ENCODE measurements at regions not wholly inside any gene's neighbourhood (a gene's known extent, or its start where the extent isn't known, plus 50 kb on each side); places are given as distances from the start of the nearest gene placed in this dataset.

DNA sequence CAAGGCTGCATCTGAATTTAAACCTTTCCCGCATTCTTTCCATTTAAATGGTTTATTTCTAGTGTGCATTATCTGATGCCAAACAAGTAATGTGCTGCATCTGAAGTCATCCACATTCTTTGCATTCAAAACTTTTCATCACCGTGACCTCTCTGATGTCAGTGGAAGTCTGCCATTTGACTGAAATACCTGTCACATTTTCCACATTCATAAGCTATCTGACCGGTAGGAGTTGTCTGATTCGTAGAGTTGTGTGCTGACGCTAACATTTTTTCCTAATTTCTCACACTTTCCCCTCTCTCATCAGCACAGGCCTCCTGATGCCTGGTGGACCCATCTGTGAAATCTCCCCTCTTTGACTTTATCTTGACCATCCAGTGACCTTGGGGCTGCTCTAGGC lies 79.9 kb upstream of the BARX2 start:
- H3K27ac ChIP-seq (ENCODE audit: low read depth, low read length) = no peak overlapping the region
- no peak for DNase-seq (ENCODE audit: low read depth, low spot score)
- POLR2A ChIA-PET = no interaction called here

DNA sequence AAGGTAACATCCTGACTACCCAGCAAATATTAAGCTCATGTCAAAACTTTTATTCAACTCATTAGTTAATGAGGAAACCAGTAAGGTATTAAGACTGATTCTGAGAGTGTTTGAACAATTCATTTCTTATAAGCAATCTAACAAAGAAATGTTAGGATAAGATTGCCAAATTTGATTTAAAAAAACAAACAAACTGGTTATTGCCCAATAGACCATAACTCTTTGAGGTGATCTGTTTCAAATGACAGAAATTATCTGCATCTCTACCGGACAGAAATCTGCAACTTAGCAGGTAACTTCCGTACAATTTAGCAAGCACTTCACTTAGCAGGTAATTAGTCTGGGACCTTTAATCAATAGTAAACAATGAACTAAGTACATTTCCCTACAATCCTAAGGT lies 82.9 kb upstream of the BARX2 start:
- Histone ChIP-seq H3K4me3 (ENCODE audit: low read depth, low read length) (no peak overlapping the region), H3K27ac (ENCODE audit: low read depth, low read length) (no peak overlapping the region), H3K27me3 (ENCODE audit: control insufficient read depth, insufficient read depth, low read length) (no peaks in the 10 kb centered on the region), H3K9me3 (ENCODE audit: control insufficient read depth, insufficient read depth, low read length) (no peaks in the 10 kb centered on the region)
- ChIA-PET POLR2A (no interaction called here), CTCF (interaction anchor here (0.6 to 1.0 kb wide), 2 partner anchors 290 to 387 kb away, joined by 3 to 6 read pairs; no protein-coding TSS in a partner anchor)
- TF ChIP-seq, protein P1, sequence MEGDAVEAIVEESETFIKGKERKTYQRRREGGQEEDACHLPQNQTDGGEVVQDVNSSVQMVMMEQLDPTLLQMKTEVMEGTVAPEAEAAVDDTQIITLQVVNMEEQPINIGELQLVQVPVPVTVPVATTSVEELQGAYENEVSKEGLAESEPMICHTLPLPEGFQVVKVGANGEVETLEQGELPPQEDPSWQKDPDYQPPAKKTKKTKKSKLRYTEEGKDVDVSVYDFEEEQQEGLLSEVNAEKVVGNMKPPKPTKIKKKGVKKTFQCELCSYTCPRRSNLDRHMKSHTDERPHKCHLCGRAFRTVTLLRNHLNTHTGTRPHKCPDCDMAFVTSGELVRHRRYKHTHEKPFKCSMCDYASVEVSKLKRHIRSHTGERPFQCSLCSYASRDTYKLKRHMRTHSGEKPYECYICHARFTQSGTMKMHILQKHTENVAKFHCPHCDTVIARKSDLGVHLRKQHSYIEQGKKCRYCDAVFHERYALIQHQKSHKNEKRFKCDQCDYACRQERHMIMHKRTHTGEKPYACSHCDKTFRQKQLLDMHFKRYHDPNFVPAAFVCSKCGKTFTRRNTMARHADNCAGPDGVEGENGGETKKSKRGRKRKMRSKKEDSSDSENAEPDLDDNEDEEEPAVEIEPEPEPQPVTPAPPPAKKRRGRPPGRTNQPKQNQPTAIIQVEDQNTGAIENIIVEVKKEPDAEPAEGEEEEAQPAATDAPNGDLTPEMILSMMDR (IDR thresholded peaks at IDR 0.05; ENCODE audit: low read depth, low read length) = no peak
- DNase-seq (ENCODE audit: low read depth, low spot score) = no peak

More for the DNA sequence above, 79.9 kb upstream of the BARX2 start:
- H3K9me3 ChIP-seq (ENCODE audit: control insufficient read depth, insufficient read depth, low read length) = no peaks in the 10 kb centered on the region
- no peak overlapping the region for H3K4me3 ChIP-seq (ENCODE audit: low read depth, low read length)
- H3K27me3 ChIP-seq (ENCODE audit: control insufficient read depth, insufficient read depth, low read length) = no peaks in the 10 kb centered on the region
- TF ChIP-seq, protein P1 (IDR thresholded peaks at IDR 0.05; ENCODE audit: low read depth, low read length) = no peak
- CTCF ChIA-PET = interaction anchor here (0.6 to 1.0 kb wide), 2 partner anchors 36 to 464 kb away, joined by 3 to 5 read pairs; no protein-coding TSS in a partner anchor

DNA sequence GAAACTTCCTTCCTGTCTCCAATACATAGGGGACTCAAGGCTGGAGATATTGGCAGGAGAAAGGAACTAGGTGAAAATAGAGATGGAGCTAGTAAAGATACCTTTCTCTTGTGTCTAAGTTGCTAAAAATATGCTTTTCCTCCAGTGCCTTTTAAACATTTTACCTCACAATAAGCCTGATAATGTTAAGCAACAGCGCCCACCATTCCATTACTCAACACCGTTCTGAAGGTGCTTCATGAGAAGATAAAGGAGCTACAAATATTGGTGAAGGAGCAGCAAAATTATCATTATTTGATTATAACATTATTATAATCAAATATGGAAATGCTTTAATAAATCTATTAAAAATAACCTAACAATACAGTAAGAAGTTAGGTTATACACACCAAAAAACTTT lies 83.6 kb upstream of the BARX2 start:
- CTCF ChIA-PET = interaction anchor here (0.6 kb wide), 1 partner anchor 289 kb away, joined by 6 read pairs; no protein-coding TSS in a partner anchor
- no peaks in the 10 kb centered on the region for H3K9me3 ChIP-seq (ENCODE audit: control insufficient read depth, insufficient read depth, low read length)
- H3K27ac ChIP-seq (ENCODE audit: low read depth, low read length) = no peak overlapping the region
- DNase-seq (ENCODE audit: low read depth, low spot score) = no peak
- H3K27me3 ChIP-seq (ENCODE audit: control insufficient read depth, insufficient read depth, low read length) = no peaks in the 10 kb centered on the region
- TF ChIP-seq, protein P1 (IDR thresholded peaks at IDR 0.05; ENCODE audit: low read depth, low read length) = no peak
- no peak overlapping the region for H3K4me3 ChIP-seq (ENCODE audit: low read depth, low read length)
- POLR2A ChIA-PET = no interaction called here

DNA sequence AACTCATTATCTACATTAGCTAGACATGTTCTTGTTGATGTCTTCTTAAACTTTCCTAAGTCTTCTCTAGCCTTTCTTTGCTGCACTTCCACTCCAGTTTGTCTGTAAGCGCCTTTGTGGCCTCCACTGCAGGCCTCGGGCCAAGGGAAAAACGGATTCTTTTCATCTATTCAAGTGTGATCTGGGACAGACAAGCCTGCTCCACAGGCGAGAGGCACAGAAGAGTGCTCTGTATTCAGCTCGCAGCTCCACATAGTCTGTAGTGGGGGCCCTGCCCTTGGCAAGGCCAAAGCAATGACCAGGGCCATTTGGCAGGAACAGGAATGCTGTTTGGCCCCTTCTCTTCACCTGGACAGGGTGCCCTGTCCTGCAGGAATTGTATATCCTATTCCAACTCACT lies 84.1 kb upstream of the BARX2 start:
- H3K9me3 ChIP-seq (ENCODE audit: control insufficient read depth, insufficient read depth, low read length) = no peaks in the 10 kb centered on the region
- no peak overlapping the region for H3K4me3 ChIP-seq (ENCODE audit: low read depth, low read length)
- ChIA-PET POLR2A (no interaction called here), CTCF (interaction anchor here (0.8 kb wide), 1 partner anchor 40 kb away, joined by 3 read pairs; no protein-coding TSS in a partner anchor)
- no peak overlapping the region for H3K27ac ChIP-seq (ENCODE audit: low read depth, low read length)
- TF ChIP-seq, protein P1 (IDR thresholded peaks at IDR 0.05; ENCODE audit: low read depth, low read length) = no peak
- no peak for DNase-seq (ENCODE audit: low read depth, low spot score)
- H3K27me3 ChIP-seq (ENCODE audit: control insufficient read depth, insufficient read depth, low read length) = no peaks in the 10 kb centered on the region

DNA sequence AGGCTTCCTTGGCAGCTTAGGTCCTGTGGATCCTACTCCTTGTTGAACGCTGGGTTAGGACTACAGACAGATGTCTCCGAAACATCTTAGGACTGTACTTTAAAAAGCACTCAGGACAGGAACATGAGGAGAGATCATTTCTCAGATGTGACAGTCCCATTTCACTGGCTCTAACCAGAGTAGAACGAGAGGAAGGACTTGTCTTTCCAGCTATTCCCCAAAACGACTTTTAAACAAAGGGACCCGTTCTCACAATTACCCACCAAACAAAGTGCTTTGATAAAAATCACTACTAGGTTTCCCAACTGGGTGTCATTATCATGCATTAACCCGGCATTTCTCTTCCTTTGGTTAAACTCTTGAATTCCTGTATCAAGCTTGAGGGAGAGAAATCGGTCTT lies 84.7 kb upstream of the BARX2 start:
- H3K27me3 ChIP-seq (ENCODE audit: control insufficient read depth, insufficient read depth, low read length) = no peaks in the 10 kb centered on the region
- H3K4me3 ChIP-seq (ENCODE audit: low read depth, low read length) = no peak overlapping the region
- CTCF ChIA-PET = interaction anchor here (0.8 kb wide), 1 partner anchor 41 kb away, joined by 3 read pairs; no protein-coding TSS in a partner anchor
- TF ChIP-seq, protein P1 (IDR thresholded peaks at IDR 0.05; ENCODE audit: low read depth, low read length) = no peak
- POLR2A ChIA-PET = no interaction called here
- no peaks in the 10 kb centered on the region for H3K9me3 ChIP-seq (ENCODE audit: control insufficient read depth, insufficient read depth, low read length)
- DNase-seq (ENCODE audit: low read depth, low spot score) = no peak
- no peak overlapping the region for H3K27ac ChIP-seq (ENCODE audit: low read depth, low read length)
